G401 (cell line): ENCODE measurements at regions not wholly inside any gene's neighbourhood (a gene's known extent, or its start where the extent isn't known, plus 50 kb on each side); places are given as distances from the start of the nearest gene placed in this dataset.

Experiments used
- DNase-seq: peaks from one replicate; pipeline ENCODE4 v3.0.0-alpha.2; 2015; ENCODE audit warnings: low spot score
- in situ Hi-C: cut with HindIII; loops from 2 replicates; pipeline ENCODE4 v1.10.0; 2016; ENCODE audit warnings: low sequenced_read_pairs, mixed read lengths

DNA sequence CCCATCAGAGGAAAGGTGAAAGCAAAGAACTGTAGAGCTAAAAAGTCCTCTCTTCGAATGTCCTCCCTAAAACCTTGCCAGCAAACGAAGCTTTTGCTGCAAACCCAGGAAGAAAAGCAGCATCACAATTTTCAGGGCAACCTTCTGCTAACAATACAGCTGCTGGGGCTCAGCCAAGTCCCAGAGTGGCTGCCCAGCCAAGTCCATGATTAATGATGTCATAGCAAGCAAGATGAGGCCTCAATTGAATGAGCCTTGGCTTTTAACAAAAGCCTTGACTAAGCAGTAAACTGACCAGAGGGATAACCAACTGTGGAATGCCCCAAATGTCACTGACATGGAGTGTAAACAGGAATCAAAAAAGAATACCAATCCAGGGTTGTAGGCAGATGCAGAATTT lies 342.7 kb downstream of the PMP22 start:
- in situ Hi-C loops = no loop called here
- peak; percentile 9 for DNase-seq

DNA sequence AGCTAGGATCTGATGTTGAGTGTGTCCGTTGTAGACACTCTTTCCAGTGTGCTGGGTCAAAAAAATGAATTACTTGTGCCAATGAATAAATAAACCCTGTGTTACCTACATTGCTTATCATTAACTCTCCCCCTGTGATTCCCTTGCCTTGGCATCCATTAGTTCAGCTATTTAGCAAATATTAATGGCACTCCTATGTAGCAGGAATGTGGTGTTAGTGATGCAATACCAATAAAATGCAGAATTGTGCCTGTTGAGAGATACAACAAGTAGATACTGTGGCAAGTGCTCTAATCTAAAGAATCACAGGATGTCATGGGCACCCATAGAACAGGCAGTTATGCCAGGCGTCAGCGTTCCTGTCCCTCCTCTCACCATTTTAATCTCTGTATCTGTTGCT lies 343.2 kb downstream of the PMP22 start:
- no peak for DNase-seq

DNA sequence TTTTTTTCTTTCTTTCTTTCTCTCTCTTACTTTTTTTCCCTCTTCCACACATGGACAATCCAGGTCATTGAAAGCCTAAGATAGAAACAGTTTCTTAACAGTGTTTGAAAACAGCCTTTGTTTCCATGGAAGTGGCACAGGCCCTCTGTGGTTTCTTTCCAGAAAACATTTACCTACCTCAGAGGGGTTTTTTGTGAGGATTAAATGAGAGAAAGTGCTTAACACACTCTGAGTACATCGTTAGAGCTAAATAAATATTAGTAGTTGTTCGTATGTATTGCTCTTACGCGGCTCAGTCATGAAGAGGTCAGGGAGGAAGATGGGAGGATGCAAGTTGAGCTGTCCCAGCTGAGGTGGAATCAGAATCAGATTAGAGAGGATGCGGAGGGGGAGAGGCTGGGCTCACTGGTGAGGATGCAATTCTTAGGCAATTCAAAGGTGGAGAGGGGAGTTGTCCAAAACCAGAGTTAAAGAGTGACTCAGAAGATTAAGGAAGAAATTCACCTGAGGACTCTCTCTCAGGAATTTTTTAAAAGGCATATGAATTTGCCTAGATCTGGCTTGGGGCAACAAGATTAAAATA lies 345.4 kb downstream of the PMP22 start:
- no peak for DNase-seq
- in situ Hi-C loops = no loop called here

More for the DNA sequence above, 343.2 kb downstream of the PMP22 start:
- in situ Hi-C loops = no loop called here

- in situ Hi-C loops = no loop called here
Measured at GRCh38 chr17:14919094-14919493, 346.0 kb downstream of the PMP22 start.

GRCh38 chr17:14918540-14918939 lies 346.6 kb downstream of the PMP22 start:
- in situ Hi-C loops = no loop called here
- no peak for DNase-seq

More at GRCh38 chr17:14919094-14919493, 346.0 kb downstream of the PMP22 start:
- no peak for DNase-seq

DNA sequence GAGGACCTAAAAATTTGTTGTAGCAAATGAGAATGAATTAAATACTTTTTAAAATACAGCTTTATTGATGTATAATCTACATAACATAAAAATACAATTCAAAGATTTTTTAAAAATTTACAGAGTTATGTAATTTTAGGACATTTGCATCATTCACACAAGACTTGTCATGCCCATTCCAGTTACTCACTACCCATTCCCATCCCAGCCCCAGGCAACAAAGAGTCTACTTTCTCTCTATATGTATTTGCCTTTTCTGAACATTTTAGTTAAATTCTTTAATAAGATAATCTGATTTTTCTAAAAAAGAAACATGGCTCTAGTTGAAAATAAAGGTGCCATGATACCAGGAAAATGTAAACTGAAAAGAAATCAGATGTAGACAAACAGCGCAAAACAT lies 354.2 kb downstream of the PMP22 start:
- in situ Hi-C loops = no loop called here

DNA sequence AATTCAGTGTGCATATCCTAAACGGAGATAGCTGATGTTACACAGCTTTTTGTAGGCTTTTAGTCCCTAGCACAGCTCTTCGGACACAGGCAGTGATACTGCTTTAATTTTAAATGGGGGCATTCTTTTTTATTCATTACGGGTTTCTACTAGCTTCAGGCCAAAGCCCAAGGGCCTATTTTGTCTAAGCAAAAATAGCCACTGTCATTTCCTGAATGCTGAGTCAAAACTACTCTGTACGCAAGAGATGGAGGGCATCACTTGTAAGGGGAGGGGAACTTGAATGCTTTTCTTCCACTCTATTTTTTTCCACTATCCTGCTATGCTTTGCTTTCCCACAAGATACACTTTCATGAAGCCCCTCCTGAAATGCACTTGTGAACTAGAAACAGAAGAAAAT lies 360.7 kb downstream of the PMP22 start:
- in situ Hi-C loops = no loop called here
- DNase-seq = no peak

More for the DNA sequence above, 354.2 kb downstream of the PMP22 start:
- no peak for DNase-seq

GRCh38 chr17:14903854-14904253 lies 361.3 kb downstream of the PMP22 start:
- no peak for DNase-seq
- in situ Hi-C loops = no loop called here

GRCh38 chr17:14902803-14903202 lies 362.3 kb downstream of the PMP22 start:
- in situ Hi-C loops = no loop called here

GRCh38 chr17:14902297-14902696 lies 362.8 kb downstream of the PMP22 start:
- no peak for DNase-seq
- in situ Hi-C loops = no loop called here

More at GRCh38 chr17:14902803-14903202, 362.3 kb downstream of the PMP22 start:
- DNase-seq = no peak

GRCh38 chr17:14901376-14901775 lies 363.8 kb downstream of the PMP22 start:
- in situ Hi-C loops = no loop called here
- no peak for DNase-seq

DNA sequence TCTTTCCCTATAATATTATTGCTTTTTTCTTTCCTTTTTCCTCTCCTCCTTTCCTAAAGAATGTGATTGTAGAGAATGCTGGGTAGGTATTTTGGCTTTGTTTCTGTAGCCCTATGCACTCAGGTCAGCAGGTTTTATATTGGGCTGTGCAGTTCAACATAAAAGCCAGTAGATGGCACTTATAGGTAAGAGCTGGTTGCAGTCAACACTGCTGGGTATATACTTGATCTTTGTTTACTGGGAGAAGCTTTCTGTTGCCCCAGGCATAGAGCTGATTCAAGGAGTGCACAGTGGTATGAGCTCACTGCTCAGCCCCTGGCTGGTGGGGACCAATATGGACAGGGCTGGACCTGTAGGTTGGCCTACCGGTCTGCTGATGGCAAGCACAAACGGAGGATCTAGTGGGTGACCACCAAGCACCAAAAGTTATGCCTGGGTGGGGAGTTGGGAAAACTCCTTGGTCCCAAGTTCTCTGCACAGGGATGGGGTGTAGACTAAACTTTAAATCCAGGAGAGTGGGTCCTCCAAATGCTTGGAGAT lies 378.9 kb downstream of the PMP22 start:
- no peak for DNase-seq
- in situ Hi-C loops = no loop called here

- no peak for DNase-seq
- in situ Hi-C loops = no loop called here
Measured at GRCh38 chr17:14882131-14882530, 383.0 kb downstream of the PMP22 start.

GRCh38 chr17:14875557-14876412 lies 389.3 kb downstream of the PMP22 start:
- DNase-seq = no peak

GRCh38 chr17:14873996-14874395 lies 391.1 kb downstream of the PMP22 start:
- in situ Hi-C loops = no loop called here
- no peak for DNase-seq

More at GRCh38 chr17:14875557-14876412, 389.3 kb downstream of the PMP22 start:
- in situ Hi-C loops = no loop called here

DNA sequence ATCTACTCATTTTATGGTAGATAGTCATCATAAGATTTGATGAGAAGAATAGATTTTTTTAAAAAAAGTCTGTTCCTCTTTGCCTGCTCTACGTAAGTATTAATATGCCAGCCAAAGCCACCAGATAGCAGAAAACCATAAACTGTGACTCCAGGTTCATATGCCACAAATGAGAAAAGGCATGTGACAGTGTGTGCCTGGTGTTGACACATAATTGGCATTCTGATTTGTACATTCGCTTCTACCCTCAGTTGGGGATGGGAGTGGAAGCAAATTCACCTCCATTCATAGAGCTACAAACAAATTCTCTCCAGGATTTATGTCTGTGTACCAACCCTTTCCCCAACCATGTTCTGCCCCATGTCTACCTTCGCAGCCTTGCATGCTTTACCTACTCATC lies 391.6 kb downstream of the PMP22 start:
- DNase-seq = no peak
- in situ Hi-C loops = no loop called here

- in situ Hi-C loops = no loop called here
- DNase-seq = no peak
Measured at GRCh38 chr17:14871921-14872320, 393.2 kb downstream of the PMP22 start.

DNA sequence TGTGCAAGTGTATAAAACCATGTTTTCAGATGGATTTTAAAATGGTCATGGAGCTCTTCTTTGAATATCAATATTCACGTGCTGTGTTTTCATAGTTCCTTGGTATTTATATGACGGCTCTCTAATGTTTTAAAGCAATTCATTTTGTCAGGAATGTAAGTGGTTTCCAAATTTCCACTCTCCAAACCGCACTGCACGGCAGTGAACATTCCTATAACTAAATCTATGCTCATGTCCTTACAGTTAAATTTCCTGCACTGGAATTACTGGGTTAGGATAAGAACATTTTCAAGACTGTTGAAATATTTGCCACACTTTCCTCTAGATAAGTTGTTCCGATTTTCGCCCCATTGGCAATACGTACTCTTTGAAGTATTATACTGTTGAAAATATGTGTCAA lies 398.9 kb downstream of the PMP22 start:
- no peak for DNase-seq
- in situ Hi-C loops = no loop called here

- in situ Hi-C loops = no loop called here
- no peak for DNase-seq
Measured at GRCh38 chr17:14864127-14864526, 401.0 kb downstream of the PMP22 start.

- DNase-seq = no peak
- in situ Hi-C loops = no loop called here
Measured at GRCh38 chr17:14859542-14859941, 405.6 kb downstream of the PMP22 start.
